Erythroblast (primary cell): ENCODE measurements at regions not wholly inside any gene's neighbourhood (a gene's known extent, or its start where the extent isn't known, plus 50 kb on each side); places are given as distances from the start of the nearest gene placed in this dataset.

ENCODE experiments used
- GATA1 ChIP-seq: IDR thresholded peaks from 2 replicates; pipeline ENCODE4 v1.6.1; 2011; ENCODE audit warnings: low read depth, mild to moderate bottlenecking, control low read depth, low read length, moderate library complexity
- POLR2A ChIP-seq: IDR thresholded peaks from 2 replicates; pipeline ENCODE4 v1.6.1; 2011; ENCODE audit warnings: mild to moderate bottlenecking, low read length

DNA sequence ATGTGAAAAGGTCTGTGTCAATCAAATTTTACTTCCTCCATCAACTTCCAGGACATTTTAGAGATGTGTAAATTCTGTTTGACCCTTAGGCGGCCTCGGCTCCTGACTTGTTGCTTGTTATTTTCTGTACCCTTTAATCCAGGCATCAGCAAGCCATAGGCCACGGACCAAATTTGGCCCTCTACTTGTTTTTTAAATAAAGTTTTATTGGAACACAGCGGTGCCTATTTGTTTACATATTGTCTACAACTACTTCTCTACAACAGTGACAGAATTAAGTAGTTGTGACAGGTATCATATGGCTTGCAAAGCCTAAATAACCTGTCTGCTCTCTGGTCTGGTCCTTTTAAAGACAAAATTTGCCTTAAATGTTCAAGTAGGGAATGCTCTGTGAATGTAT, 132.1 kb downstream of the AACS start:
- TF ChIP-seq POLR2A = no peak
- no peak for TF ChIP-seq GATA1
